PFSK-1 (cell line): ENCODE measurements at regions not wholly inside any gene's neighbourhood (a gene's known extent, or its start where the extent isn't known, plus 50 kb on each side); places are given as distances from the start of the nearest gene placed in this dataset.

Experiments used
- POLR2AphosphoS5 ChIP-seq: IDR thresholded peaks from 2 replicates; pipeline ENCODE4 v1.6.1; 2012; ENCODE audit warnings: low read depth, mild to moderate bottlenecking, control low read depth, low read length, moderate library complexity
- SIN3A ChIP-seq: IDR thresholded peaks from 2 replicates; pipeline ENCODE4 v1.6.1; 2012; ENCODE audit warnings: mild to moderate bottlenecking, low read length, moderate library complexity, borderline replicate concordance; ENCODE audit not compliant: insufficient read depth
- TAF1 ChIP-seq: IDR thresholded peaks from 2 replicates; pipeline ENCODE4 v1.6.1; 2012; ENCODE audit warnings: low read length, control low read depth, borderline replicate concordance; ENCODE audit not compliant: insufficient read depth
- TF ChIP-seq, protein P1 (sequence below), 2 experiments: IDR thresholded peaks; 2 replicates each; pipeline versions ENCODE4 v1.6.1 to v1.8.0; 2011 to 2012; ENCODE audit warnings: low read depth in 2 of 2, low read length in 2 of 2, control low read depth in 1 of 2, inconsistent platforms in 1 of 2, mild to moderate bottlenecking in 1 of 2, moderate library complexity in 1 of 2; ENCODE audit not compliant: insufficient read depth in 1 of 2

DNA sequence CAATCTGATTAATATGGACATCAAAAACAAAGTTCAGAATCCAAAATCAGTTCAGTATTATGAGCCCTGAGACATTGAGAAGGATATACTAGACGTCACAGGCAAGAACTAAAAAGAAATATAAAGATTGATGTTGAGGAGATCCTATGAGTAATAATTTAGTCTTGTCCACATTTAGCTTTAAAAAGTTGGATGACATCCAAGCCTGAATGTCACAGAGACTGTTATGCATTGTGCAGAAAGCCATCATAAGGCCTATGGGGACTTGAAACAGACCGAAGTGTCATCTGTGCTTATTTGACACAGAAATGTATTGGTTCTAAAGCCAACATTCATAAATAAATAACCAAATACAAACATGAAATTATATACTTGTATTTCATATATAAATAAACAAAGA lies 581.8 kb upstream of the MMS22L start:
- TF ChIP-seq, protein P1, sequence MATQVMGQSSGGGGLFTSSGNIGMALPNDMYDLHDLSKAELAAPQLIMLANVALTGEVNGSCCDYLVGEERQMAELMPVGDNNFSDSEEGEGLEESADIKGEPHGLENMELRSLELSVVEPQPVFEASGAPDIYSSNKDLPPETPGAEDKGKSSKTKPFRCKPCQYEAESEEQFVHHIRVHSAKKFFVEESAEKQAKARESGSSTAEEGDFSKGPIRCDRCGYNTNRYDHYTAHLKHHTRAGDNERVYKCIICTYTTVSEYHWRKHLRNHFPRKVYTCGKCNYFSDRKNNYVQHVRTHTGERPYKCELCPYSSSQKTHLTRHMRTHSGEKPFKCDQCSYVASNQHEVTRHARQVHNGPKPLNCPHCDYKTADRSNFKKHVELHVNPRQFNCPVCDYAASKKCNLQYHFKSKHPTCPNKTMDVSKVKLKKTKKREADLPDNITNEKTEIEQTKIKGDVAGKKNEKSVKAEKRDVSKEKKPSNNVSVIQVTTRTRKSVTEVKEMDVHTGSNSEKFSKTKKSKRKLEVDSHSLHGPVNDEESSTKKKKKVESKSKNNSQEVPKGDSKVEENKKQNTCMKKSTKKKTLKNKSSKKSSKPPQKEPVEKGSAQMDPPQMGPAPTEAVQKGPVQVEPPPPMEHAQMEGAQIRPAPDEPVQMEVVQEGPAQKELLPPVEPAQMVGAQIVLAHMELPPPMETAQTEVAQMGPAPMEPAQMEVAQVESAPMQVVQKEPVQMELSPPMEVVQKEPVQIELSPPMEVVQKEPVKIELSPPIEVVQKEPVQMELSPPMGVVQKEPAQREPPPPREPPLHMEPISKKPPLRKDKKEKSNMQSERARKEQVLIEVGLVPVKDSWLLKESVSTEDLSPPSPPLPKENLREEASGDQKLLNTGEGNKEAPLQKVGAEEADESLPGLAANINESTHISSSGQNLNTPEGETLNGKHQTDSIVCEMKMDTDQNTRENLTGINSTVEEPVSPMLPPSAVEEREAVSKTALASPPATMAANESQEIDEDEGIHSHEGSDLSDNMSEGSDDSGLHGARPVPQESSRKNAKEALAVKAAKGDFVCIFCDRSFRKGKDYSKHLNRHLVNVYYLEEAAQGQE (IDR thresholded peaks at IDR 0.05; ENCODE audit: insufficient read depth in 1 of 2, low read depth in 2 of 2, low read length in 2 of 2): no peak
- TF ChIP-seq SIN3A (no peak), POLR2AphosphoS5 (no peak), TAF1 (no peak)
